Uterus (tissue), 3 donors: ENCODE measurements at regions not wholly inside any gene's neighbourhood (a gene's known extent, or its start where the extent isn't known, plus 50 kb on each side); places are given as distances from the start of the nearest gene placed in this dataset.

Experiments used
- DNase-seq, 2 donors: peaks; one replicate each; pipeline ENCODE4 v3.0.0-alpha.2; 2019 to 2020
- H3K27ac ChIP-seq, 2 donors: fragments of 200-600 bp; sonication (generic); 1 replicate in 1 of 2; 2 replicates in 1 of 2; pipeline ENCODE4 v1.5.1; 2016 to 2018
- H3K27me3 ChIP-seq, 2 donors: fragments of 200-600 bp; sonication (generic); one replicate each; pipeline ENCODE4 v1.5.1; 2018 to 2019; ENCODE audit warnings: control low read depth in 1 of 2
- H3K36me3 ChIP-seq, 2 donors: fragments of 200-600 bp; sonication (generic); one replicate each; pipeline ENCODE4 v1.5.1; 2019; ENCODE audit warnings: control low read depth in 1 of 2
- H3K4me1 ChIP-seq, 2 donors: fragments of 200-600 bp; sonication (generic); one replicate each; pipeline ENCODE4 v1.5.1; 2018 to 2019; ENCODE audit warnings: control low read depth in 1 of 2
- H3K4me3 ChIP-seq, 2 donors: fragments of 200-600 bp; sonication (generic); 1 replicate in 1 of 2; 2 replicates in 1 of 2; pipeline ENCODE4 v1.5.1; 2018 to 2019; ENCODE audit warnings: mild to moderate bottlenecking in 1 of 2
- H3K9me3 ChIP-seq, 2 donors: fragments of 200-600 bp; sonication (generic); one replicate each; pipeline ENCODE4 v1.5.1; 2019; ENCODE audit warnings: control low read depth in 1 of 2
- POLR2A ChIP-seq, 2 donors: fragments of 450-650 bp; IDR thresholded peaks; one replicate each; pipeline ENCODE4 v1.6.1; 2016; ENCODE audit warnings: antibody characterized with exemption in 2 of 2, mild to moderate bottlenecking in 1 of 2, moderate library complexity in 1 of 2
- intact Hi-C: fragments of 100-400 bp; cut with DNase I; formaldehyde crosslinking; loops from one replicate; pipeline ENCODE4 v1.15.1; 2023; ENCODE audit warnings: low total_unique reads
- TF ChIP-seq, protein P1 (sequence below), 4 experiments: fragments of 200-600 bp in 2 of 4; fragments of 450-650 bp in 2 of 4; sonication (generic) in 2 of 4; IDR thresholded peaks; one replicate each; pipeline ENCODE4 v1.5.1; 2016 to 2019; ENCODE audit warnings: antibody characterized with exemption in 4 of 4, mild to moderate bottlenecking in 2 of 4, moderate library complexity in 1 of 4
- donor health status: DM: yes; HTN: yes; CAD: no.

- Histone ChIP-seq H3K27me3 (no peaks in the 10 kb centered on the region), H3K27ac (no peak overlapping the region), H3K36me3 (no peaks in the 10 kb centered on the region), H3K9me3 (no peaks in the 10 kb centered on the region), H3K4me3 (no peak overlapping the region), H3K4me1 (no peaks in the 10 kb centered on the region)
- no peak for DNase-seq
- intact Hi-C loops = no loop called here
- no peak for TF ChIP-seq POLR2A (IDR thresholded peaks at IDR 0.05)
- TF ChIP-seq, protein P1, sequence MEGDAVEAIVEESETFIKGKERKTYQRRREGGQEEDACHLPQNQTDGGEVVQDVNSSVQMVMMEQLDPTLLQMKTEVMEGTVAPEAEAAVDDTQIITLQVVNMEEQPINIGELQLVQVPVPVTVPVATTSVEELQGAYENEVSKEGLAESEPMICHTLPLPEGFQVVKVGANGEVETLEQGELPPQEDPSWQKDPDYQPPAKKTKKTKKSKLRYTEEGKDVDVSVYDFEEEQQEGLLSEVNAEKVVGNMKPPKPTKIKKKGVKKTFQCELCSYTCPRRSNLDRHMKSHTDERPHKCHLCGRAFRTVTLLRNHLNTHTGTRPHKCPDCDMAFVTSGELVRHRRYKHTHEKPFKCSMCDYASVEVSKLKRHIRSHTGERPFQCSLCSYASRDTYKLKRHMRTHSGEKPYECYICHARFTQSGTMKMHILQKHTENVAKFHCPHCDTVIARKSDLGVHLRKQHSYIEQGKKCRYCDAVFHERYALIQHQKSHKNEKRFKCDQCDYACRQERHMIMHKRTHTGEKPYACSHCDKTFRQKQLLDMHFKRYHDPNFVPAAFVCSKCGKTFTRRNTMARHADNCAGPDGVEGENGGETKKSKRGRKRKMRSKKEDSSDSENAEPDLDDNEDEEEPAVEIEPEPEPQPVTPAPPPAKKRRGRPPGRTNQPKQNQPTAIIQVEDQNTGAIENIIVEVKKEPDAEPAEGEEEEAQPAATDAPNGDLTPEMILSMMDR (IDR thresholded peaks at IDR 0.05) = no peak
Observed at GRCh38 chr11:69953356-69953755, 124.8 kb upstream of the ANO1 start.

GRCh38 chr11:69954756-69955155 lies 123.4 kb upstream of the ANO1 start:
- Histone ChIP-seq H3K4me1 (no peaks in the 10 kb centered on the region), H3K27me3 (no peaks in the 10 kb centered on the region), H3K36me3 (no peaks in the 10 kb centered on the region), H3K4me3 (no peak overlapping the region), H3K9me3 (no peaks in the 10 kb centered on the region), H3K27ac (no peak overlapping the region)
- no peak for DNase-seq
- TF ChIP-seq, protein P1 (IDR thresholded peaks at IDR 0.05) = no peak
- no peak for TF ChIP-seq POLR2A (IDR thresholded peaks at IDR 0.05)
- intact Hi-C loops = no loop called here

DNA sequence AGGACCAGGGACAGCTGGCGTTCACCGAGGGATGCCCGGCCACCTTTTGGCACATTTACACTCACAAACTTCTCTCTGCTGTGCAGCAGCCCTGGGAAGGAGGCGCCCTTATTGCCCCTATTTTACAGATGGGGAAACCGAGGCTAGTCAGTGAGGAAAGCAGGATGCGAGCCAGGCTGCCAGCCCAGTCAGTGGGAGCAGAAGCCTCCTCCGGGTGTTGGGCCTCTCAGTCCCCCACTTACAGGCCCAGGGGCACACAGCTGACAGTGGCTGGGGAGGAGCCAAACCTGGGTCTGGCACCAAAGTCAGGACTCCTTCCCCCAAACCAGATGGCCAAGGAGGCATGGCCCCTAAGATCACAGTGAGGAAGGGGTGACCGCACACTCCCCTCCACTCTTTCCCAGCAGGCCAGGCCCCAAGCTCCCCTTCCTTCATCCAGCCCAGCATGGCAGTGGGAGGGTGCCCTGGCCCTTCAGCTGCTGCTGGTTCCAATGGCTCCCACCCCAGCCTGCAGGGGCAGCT lies 121.4 kb upstream of the ANO1 start:
- TF ChIP-seq POLR2A (IDR thresholded peaks at IDR 0.05) = no peak
- intact Hi-C loops = no loop called here

DNA sequence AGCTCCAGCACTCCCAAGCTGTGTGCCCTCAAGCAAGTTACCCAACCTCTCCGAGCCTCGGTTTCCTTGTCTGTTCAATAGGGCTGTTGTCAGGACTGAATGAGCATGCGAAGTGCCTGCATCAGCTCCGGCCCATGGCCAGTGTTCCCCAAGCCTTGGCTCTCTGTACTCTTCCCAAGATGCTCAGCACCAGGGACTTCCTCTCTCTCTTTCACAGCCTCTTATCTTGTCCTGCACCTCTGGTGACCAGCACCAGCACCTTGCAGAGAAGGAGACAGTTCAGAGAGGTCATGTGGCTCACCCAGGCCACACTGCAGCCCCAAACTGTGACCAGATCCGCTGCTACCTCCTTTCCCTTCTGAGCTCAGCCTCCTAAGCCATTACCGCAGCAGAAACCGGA lies 120.3 kb upstream of the ANO1 start:
- intact Hi-C loops = no loop called here
- Histone ChIP-seq H3K4me1 (no peaks in the 10 kb centered on the region), H3K27ac (no peak overlapping the region), H3K36me3 (no peaks in the 10 kb centered on the region), H3K4me3 (no peak overlapping the region), H3K27me3 (no peaks in the 10 kb centered on the region), H3K9me3 (no peaks in the 10 kb centered on the region)
- DNase-seq = no peak
- TF ChIP-seq POLR2A (IDR thresholded peaks at IDR 0.05) = no peak
- TF ChIP-seq, protein P1 (IDR thresholded peaks at IDR 0.05) = no peak

More for the DNA sequence above, 121.4 kb upstream of the ANO1 start:
- Histone ChIP-seq H3K27me3 (no peaks in the 10 kb centered on the region), H3K9me3 (no peaks in the 10 kb centered on the region), H3K27ac (no peak overlapping the region), H3K4me1 (no peaks in the 10 kb centered on the region), H3K4me3 (no peak overlapping the region), H3K36me3 (no peaks in the 10 kb centered on the region)
- no peak for DNase-seq

DNA sequence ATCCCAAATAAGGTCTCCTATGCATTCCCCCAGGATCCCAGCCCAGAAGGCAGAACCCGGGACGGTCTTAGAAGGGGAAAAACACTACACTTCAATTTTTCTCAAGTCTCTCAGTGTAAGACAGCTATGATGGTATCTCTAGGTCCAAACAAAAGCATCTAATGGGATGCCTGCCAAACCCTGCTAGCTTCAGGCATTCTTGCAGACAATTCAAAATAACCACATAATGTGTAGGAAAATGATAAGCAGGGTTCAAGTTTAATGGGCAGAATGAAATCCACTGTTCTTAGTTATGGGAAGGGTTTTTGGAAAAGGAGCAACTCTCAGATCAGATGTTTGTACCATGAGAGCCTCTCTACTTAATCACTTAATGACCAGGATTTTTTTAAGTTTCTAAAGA lies 119.8 kb upstream of the ANO1 start:
- H3K36me3 ChIP-seq = no peaks in the 10 kb centered on the region
- no peaks in the 10 kb centered on the region for H3K9me3 ChIP-seq
- no peaks in the 10 kb centered on the region for H3K27me3 ChIP-seq
- H3K4me1 ChIP-seq = no peaks in the 10 kb centered on the region
- no peak overlapping the region for H3K4me3 ChIP-seq
- TF ChIP-seq, protein P1 (IDR thresholded peaks at IDR 0.05) = no peak
- TF ChIP-seq POLR2A (IDR thresholded peaks at IDR 0.05) = no peak
- intact Hi-C loops = no loop called here
- H3K27ac ChIP-seq = no peak overlapping the region
- DNase-seq = no peak

- Histone ChIP-seq H3K27me3 (no peaks in the 10 kb centered on the region), H3K4me1 (no peaks in the 10 kb centered on the region), H3K4me3 (no peak overlapping the region), H3K9me3 (no peaks in the 10 kb centered on the region), H3K36me3 (no peaks in the 10 kb centered on the region), H3K27ac (no peak overlapping the region)
- TF ChIP-seq, protein P1 (IDR thresholded peaks at IDR 0.05) = no peak
- TF ChIP-seq POLR2A (IDR thresholded peaks at IDR 0.05) = no peak
- DNase-seq = no peak
- intact Hi-C loops = no loop called here
Observed at GRCh38 chr11:69959461-69959860, 118.7 kb upstream of the ANO1 start.
